Jurkat, Clone E6-1 (cell line): ENCODE measurements at regions not wholly inside any gene's neighbourhood (a gene's known extent, or its start where the extent isn't known, plus 50 kb on each side); places are given as distances from the start of the nearest gene placed in this dataset.

Experiments
- DNase-seq: peaks from one replicate; pipeline ENCODE4 v3.0.0-alpha.2; 2011; ENCODE audit warnings: low read depth, low spot score
- H3K4me3 ChIP-seq: 2 replicates; pipeline ENCODE4 v1.5.1; 2011; ENCODE audit warnings: mild to moderate bottlenecking, low read length, control low read depth, moderate library complexity

DNA sequence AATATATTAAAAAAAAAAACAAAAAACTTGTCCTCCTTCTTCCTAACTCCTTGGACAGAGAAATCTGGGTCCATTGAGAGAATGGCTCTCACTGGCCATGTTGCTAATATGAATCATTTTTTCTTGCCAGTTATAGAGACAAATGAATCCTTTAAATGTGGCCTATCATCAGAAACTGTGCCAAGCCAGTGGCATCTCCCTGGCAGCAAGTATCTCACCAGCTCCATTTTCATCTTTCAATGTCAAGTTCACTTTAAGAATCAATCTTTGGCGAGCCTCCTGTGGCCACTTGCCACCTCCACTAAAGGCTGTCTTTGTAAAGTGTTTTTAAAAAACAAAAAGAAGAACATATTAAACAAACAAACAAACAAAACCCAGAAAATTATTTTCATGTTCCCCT is 202.5 kb downstream of the TUSC7 start:
- no peak overlapping the region for H3K4me3 ChIP-seq
- no peak for DNase-seq

GRCh38 chr3:116914004-116914403 is 204.4 kb downstream of the TUSC7 start:
- H3K4me3 ChIP-seq, result no peak overlapping the region
- DNase-seq, result no peak

DNA sequence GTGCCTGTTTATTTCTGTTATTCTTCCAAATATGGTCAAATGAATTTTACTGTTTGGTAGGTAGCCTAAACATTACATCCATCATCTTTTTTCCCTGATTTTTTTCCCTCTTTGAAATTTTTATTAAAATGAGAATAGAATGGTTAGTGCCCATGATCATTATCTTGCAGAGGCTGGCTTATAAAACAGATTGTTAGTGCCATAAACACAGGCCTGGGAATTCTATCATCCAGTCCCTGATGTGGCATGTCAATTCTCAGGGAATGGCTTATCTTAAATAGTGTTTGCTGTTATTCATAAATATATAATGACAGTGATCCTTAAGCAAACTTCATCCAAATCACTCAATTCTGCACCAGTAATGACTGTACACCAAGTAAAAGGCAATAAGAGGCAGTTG is 207.3 kb downstream of the TUSC7 start:
- DNase-seq, result no peak
- H3K4me3 ChIP-seq, result no peak overlapping the region

GRCh38 chr3:116920826-116921610 is 211.4 kb downstream of the TUSC7 start:
- DNase-seq, result no peak
- H3K4me3 ChIP-seq, result no peak overlapping the region

- DNase-seq, result no peak
- no peak overlapping the region for H3K4me3 ChIP-seq
These were observed 218.3 kb downstream of the TUSC7 start for GRCh38 chr3:116927918-116928317.

DNA sequence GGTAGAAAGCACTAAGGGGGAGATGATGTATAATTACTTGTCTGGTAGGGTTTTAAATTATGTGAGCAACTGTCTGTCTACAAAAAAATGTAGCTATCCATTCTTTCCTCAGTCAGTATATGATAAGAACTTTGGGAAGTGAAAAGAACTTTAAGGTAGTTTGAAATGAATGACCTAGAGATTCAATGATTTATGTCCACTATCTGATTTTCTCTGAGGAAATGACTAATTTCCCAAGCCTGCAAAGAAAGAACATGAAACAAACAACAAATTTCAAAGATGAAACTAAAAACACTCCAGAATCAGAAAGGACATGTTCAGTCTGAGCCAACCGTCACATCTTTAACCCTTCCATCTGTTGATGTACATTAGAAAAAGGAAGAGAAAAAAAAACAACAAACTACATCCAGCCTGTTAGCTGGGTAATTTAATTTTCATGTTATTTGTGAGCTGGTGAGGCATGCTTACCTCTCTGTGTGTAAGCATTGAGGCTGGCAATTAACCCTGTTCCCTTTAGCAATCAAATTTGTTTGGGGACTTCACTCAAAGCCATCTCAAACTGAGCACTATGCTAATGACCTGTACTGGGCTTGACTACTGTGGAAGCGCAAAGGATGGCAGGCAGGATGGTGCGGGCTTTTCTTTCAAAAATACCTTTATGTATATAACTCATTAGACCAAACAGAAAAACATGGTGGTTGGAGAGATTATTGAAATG is 220.1 kb downstream of the TUSC7 start:
- no peak overlapping the region for H3K4me3 ChIP-seq
- no peak for DNase-seq

DNA sequence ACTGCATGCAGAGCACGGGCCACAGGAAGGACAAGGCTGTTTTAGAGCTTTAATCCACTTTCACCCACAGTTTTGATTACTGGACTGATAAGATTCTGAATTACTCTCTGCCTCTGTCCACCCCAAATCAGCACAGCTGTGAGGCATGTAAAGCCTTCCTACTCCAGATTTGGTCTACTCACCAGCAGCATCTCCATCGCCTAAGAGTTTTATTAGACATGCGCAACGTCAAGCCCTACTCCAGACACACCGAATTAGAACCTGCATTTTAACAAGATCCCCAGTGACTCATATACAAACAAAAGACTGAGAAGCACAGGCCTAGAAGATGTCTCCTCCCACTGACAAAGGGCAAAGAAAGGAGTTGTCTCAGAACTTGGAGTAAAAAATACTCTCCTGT is 221.2 kb downstream of the TUSC7 start:
- DNase-seq, result no peak
- no peak overlapping the region for H3K4me3 ChIP-seq

- H3K4me3 ChIP-seq, result no peak overlapping the region
- no peak for DNase-seq
These were observed 229.5 kb downstream of the TUSC7 start for GRCh38 chr3:116939091-116939490.

DNA sequence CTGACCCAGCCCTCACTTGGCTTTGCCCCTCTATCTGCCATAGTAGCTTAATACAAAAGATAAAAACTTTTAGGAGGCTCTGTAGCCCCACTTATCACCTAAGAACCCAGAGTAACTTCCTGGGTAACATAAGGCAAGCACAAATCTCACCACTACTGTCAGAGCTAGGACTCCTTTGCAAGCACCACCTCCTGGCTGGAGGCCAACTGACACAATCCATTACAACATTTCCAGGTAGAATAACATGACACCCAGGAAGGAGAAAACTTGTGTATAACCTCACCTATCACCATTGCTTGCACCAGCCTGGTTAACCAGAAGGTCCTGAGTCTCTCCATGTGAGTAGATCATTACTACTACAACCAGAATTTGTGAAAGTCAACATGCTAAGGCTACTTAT is 230.0 kb downstream of the TUSC7 start:
- no peak for DNase-seq
- H3K4me3 ChIP-seq, result no peak overlapping the region

GRCh38 chr3:116940719-116941118 is 231.1 kb downstream of the TUSC7 start:
- no peak for DNase-seq
- no peak overlapping the region for H3K4me3 ChIP-seq

GRCh38 chr3:116946376-116946775 is 236.8 kb downstream of the TUSC7 start:
- no peak for DNase-seq
- H3K4me3 ChIP-seq, result no peak overlapping the region

- no peak for DNase-seq
- no peak overlapping the region for H3K4me3 ChIP-seq
These were observed 237.6 kb downstream of the TUSC7 start for GRCh38 chr3:116947148-116947547.

DNA sequence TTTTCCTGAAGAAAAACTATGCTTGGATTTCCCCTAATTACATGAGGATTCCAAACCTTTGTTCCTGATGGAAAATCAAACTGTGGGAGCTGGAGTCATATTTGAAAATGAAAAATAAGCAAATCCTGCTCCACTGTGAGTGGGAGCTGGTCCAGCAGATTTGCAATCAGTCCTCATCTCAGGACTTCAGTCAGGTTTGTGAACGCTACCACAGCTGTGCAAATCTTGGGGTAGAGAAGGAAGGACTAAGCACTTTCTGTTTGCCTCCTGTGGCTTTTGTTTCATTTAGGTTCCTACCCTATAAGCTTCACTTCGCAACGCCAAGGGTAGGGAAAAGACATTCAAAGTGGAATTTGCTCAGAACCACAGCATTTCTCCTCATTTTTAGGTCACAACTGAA is 238.2 kb downstream of the TUSC7 start:
- no peak for DNase-seq
- H3K4me3 ChIP-seq, result no peak overlapping the region

GRCh38 chr3:116950301-116951055 is 240.9 kb downstream of the TUSC7 start:
- no peak overlapping the region for H3K4me3 ChIP-seq
- no peak for DNase-seq

DNA sequence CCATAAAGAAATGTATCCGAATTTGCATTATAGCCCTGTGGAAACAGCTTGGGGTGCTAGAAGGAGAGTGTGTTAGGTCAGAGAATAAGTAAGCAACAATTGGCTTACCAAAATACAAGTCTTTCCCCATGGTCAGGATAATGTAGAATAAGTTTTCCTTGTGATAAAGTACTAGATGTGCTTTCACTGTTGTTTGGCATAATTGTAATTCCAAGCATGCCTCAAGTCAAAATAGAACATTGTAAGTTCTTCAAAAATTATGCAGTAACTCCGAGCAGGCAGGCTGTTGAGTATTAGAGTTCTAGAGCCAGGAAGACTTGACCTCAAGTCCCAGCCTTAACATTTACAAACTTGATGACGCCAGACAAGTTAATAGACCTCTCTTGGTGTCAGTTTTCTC is 242.0 kb downstream of the TUSC7 start:
- no peak overlapping the region for H3K4me3 ChIP-seq
- no peak for DNase-seq

- no peak for DNase-seq
- no peak overlapping the region for H3K4me3 ChIP-seq
These were observed 248.7 kb downstream of the TUSC7 start for GRCh38 chr3:116958291-116958690.

DNA sequence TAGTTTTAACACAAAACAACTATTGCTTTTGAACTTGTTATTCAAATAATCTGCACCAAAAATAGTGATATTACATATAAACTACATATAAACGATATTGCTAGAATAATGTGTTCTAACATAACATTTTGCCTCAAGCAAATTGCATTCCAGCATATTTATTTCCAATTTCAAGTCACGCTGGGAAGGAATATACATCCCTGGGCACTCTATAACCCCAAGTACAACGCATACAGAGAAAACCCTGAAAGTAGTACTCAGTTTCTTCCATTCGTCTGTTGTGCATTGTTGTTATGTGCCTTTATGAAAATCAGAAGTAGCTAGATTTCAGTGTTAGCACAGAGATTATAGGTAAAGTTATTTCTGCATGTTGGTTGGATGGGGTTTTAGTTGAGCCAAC is 251.5 kb downstream of the TUSC7 start:
- DNase-seq, result no peak

DNA sequence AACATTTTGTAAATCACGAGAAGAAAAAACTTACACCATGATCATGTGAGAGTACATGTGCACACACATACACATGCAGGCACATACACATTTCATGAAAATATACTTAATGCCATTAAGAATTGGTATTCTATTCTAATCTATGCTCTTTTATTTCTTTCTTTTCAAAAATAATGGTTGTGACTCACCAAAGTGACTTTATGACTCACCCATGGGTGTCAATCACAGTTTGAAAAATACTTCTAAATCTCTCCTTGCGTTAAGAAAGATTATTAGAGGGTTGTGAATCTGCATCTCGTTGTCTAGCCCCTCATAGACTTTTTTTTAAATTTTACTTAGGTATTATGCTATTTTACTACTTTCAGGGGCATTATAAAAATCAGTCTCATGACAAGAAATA is 254.2 kb downstream of the TUSC7 start:
- no peak overlapping the region for H3K4me3 ChIP-seq
- DNase-seq, result no peak

More for the DNA sequence above, 251.5 kb downstream of the TUSC7 start:
- H3K4me3 ChIP-seq, result no peak overlapping the region

- no peak for DNase-seq
- H3K4me3 ChIP-seq, result no peak overlapping the region
These were observed 257.1 kb downstream of the TUSC7 start for GRCh38 chr3:116966649-116967048.

- H3K4me3 ChIP-seq, result no peak overlapping the region
- DNase-seq, result no peak
These were observed 259.6 kb downstream of the TUSC7 start for GRCh38 chr3:116969135-116969534.
